Suprapubic skin (tissue), 4 donors: ENCODE measurements at regions not wholly inside any gene's neighbourhood (a gene's known extent, or its start where the extent isn't known, plus 50 kb on each side); places are given as distances from the start of the nearest gene placed in this dataset.

Source experiments
- EP300 ChIP-seq: sonication (generic); formaldehyde crosslinking; IDR thresholded peaks from one replicate; pipeline ENCODE4 v1.6.1; 2017; ENCODE audit warnings: antibody characterized with exemption
- POLR2A ChIP-seq, 2 donors: fragments of 450-650 bp; IDR thresholded peaks; one replicate each; pipeline ENCODE4 v1.6.1; 2017; ENCODE audit warnings: antibody characterized with exemption in 2 of 2, mild to moderate bottlenecking in 2 of 2, moderate library complexity in 2 of 2
- POLR2AphosphoS5 ChIP-seq, 3 donors: sonication (generic); formaldehyde crosslinking; IDR thresholded peaks; one replicate each; pipeline ENCODE4 v1.6.1; 2017; ENCODE audit warnings: antibody characterized with exemption in 3 of 3
- TF ChIP-seq, protein P1 (sequence below), 2 donors: fragments of 200-600 bp in 1 of 2; fragments of 450-650 bp in 1 of 2; sonication (generic) in 1 of 2; IDR thresholded peaks; one replicate each; pipeline ENCODE4 v1.5.1; 2016 to 2019; ENCODE audit warnings: antibody characterized with exemption in 2 of 2, mild to moderate bottlenecking in 1 of 2, moderate library complexity in 1 of 2

DNA sequence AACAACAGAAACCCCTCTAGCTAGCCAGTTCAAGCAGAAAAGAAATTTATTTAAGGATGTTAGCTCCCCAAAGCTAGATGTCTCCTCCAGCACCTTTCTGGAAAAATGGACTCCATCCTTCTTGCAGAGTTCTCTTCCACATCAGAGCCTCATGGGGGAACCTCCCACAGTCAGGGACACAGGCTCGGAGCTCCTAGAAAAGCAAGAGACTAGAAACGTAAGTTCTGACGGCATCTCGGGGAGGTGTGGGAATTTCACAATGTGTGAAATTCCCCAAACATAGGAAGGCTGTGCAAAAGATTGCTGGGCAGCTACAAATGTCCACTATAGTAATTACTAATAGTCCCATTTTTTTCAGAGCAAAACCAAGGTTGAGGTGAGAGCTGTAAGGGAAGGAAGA is 184.8 kb downstream of the EVX1 start:
- TF ChIP-seq, protein P1, sequence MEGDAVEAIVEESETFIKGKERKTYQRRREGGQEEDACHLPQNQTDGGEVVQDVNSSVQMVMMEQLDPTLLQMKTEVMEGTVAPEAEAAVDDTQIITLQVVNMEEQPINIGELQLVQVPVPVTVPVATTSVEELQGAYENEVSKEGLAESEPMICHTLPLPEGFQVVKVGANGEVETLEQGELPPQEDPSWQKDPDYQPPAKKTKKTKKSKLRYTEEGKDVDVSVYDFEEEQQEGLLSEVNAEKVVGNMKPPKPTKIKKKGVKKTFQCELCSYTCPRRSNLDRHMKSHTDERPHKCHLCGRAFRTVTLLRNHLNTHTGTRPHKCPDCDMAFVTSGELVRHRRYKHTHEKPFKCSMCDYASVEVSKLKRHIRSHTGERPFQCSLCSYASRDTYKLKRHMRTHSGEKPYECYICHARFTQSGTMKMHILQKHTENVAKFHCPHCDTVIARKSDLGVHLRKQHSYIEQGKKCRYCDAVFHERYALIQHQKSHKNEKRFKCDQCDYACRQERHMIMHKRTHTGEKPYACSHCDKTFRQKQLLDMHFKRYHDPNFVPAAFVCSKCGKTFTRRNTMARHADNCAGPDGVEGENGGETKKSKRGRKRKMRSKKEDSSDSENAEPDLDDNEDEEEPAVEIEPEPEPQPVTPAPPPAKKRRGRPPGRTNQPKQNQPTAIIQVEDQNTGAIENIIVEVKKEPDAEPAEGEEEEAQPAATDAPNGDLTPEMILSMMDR (IDR thresholded peaks at IDR 0.05), result no peak
- TF ChIP-seq POLR2AphosphoS5 (IDR thresholded peaks at IDR 0.05), result no peak
- TF ChIP-seq POLR2A (IDR thresholded peaks at IDR 0.05), result no peak
- TF ChIP-seq EP300, result no peak
